Uterus (tissue), 3 donors: ENCODE measurements at regions not wholly inside any gene's neighbourhood (a gene's known extent, or its start where the extent isn't known, plus 50 kb on each side); places are given as distances from the start of the nearest gene placed in this dataset.

Source experiments
- DNase-seq, 2 donors: peaks; one replicate each; pipeline ENCODE4 v3.0.0-alpha.2; 2019 to 2020
- H3K27ac ChIP-seq, 2 donors: fragments of 200-600 bp; sonication (generic); 1 replicate in 1 of 2; 2 replicates in 1 of 2; pipeline ENCODE4 v1.5.1; 2016 to 2018
- H3K27me3 ChIP-seq, 2 donors: fragments of 200-600 bp; sonication (generic); one replicate each; pipeline ENCODE4 v1.5.1; 2018 to 2019; ENCODE audit warnings: control low read depth in 1 of 2
- H3K36me3 ChIP-seq, 2 donors: fragments of 200-600 bp; sonication (generic); one replicate each; pipeline ENCODE4 v1.5.1; 2019; ENCODE audit warnings: control low read depth in 1 of 2
- H3K4me1 ChIP-seq, 2 donors: fragments of 200-600 bp; sonication (generic); one replicate each; pipeline ENCODE4 v1.5.1; 2018 to 2019; ENCODE audit warnings: control low read depth in 1 of 2
- H3K4me3 ChIP-seq, 2 donors: fragments of 200-600 bp; sonication (generic); 1 replicate in 1 of 2; 2 replicates in 1 of 2; pipeline ENCODE4 v1.5.1; 2018 to 2019; ENCODE audit warnings: mild to moderate bottlenecking in 1 of 2
- H3K9me3 ChIP-seq, 2 donors: fragments of 200-600 bp; sonication (generic); one replicate each; pipeline ENCODE4 v1.5.1; 2019; ENCODE audit warnings: control low read depth in 1 of 2
- POLR2A ChIP-seq, 2 donors: fragments of 450-650 bp; IDR thresholded peaks; one replicate each; pipeline ENCODE4 v1.6.1; 2016; ENCODE audit warnings: antibody characterized with exemption in 2 of 2, mild to moderate bottlenecking in 1 of 2, moderate library complexity in 1 of 2
- intact Hi-C: fragments of 100-400 bp; cut with DNase I; formaldehyde crosslinking; loops from one replicate; pipeline ENCODE4 v1.15.1; 2023; ENCODE audit warnings: low total_unique reads
- TF ChIP-seq, protein P1 (sequence below), 4 experiments: fragments of 200-600 bp in 2 of 4; fragments of 450-650 bp in 2 of 4; sonication (generic) in 2 of 4; IDR thresholded peaks; one replicate each; pipeline ENCODE4 v1.5.1; 2016 to 2019; ENCODE audit warnings: antibody characterized with exemption in 4 of 4, mild to moderate bottlenecking in 2 of 4, moderate library complexity in 1 of 4
- donor health status: DM: yes; HTN: yes; CAD: no.

DNA sequence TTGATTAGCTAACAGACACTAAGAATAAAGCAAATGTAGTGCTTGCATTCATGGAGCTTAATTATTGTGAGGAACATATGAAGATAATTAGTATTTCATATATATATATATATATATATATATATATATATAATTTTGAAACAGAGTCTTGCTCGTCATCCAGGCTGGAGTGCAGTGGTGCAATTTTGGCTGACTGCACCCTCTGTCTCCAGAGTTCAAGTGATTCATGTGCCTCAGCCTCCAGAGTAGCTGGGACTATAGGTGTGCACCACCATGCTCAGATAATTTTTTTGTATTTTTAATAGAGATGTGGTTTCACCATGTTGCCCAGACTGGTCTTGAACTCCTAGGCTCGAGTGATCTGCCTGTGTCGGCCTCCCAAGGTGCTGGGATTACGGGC, 1091.6 kb upstream of the TMEM132C start:
- no peaks in the 10 kb centered on the region for H3K27me3 ChIP-seq
- no peak for TF ChIP-seq POLR2A (IDR thresholded peaks at IDR 0.05)
- no peaks in the 10 kb centered on the region for H3K4me1 ChIP-seq
- H3K9me3 ChIP-seq: no peaks in the 10 kb centered on the region
- no peak overlapping the region for H3K4me3 ChIP-seq
- DNase-seq: no peak
- H3K27ac ChIP-seq: no peak overlapping the region
- intact Hi-C loops: no loop called here
- H3K36me3 ChIP-seq: no peaks in the 10 kb centered on the region

GRCh38 chr12:127176804-127177203, 1090.2 kb upstream of the TMEM132C start:
- intact Hi-C loops: no loop called here
- TF ChIP-seq POLR2A (IDR thresholded peaks at IDR 0.05): no peak
- TF ChIP-seq, protein P1, sequence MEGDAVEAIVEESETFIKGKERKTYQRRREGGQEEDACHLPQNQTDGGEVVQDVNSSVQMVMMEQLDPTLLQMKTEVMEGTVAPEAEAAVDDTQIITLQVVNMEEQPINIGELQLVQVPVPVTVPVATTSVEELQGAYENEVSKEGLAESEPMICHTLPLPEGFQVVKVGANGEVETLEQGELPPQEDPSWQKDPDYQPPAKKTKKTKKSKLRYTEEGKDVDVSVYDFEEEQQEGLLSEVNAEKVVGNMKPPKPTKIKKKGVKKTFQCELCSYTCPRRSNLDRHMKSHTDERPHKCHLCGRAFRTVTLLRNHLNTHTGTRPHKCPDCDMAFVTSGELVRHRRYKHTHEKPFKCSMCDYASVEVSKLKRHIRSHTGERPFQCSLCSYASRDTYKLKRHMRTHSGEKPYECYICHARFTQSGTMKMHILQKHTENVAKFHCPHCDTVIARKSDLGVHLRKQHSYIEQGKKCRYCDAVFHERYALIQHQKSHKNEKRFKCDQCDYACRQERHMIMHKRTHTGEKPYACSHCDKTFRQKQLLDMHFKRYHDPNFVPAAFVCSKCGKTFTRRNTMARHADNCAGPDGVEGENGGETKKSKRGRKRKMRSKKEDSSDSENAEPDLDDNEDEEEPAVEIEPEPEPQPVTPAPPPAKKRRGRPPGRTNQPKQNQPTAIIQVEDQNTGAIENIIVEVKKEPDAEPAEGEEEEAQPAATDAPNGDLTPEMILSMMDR (IDR thresholded peaks at IDR 0.05): no peak
- Histone ChIP-seq H3K27ac (no peak overlapping the region), H3K4me3 (no peak overlapping the region), H3K9me3 (no peaks in the 10 kb centered on the region), H3K36me3 (no peaks in the 10 kb centered on the region), H3K27me3 (no peaks in the 10 kb centered on the region), H3K4me1 (no peaks in the 10 kb centered on the region)
- no peak for DNase-seq

- H3K27ac ChIP-seq: no peak overlapping the region
- intact Hi-C loops: no loop called here
- H3K9me3 ChIP-seq: no peaks in the 10 kb centered on the region
- H3K4me3 ChIP-seq: no peak overlapping the region
- H3K4me1 ChIP-seq: no peaks in the 10 kb centered on the region
- H3K36me3 ChIP-seq: no peaks in the 10 kb centered on the region
- H3K27me3 ChIP-seq: no peaks in the 10 kb centered on the region
- no peak for DNase-seq
- TF ChIP-seq, protein P1 (IDR thresholded peaks at IDR 0.05): no peak
- no peak for TF ChIP-seq POLR2A (IDR thresholded peaks at IDR 0.05)
Observed at GRCh38 chr12:127178052-127178451, 1088.9 kb upstream of the TMEM132C start.

GRCh38 chr12:127178463-127178862, 1088.5 kb upstream of the TMEM132C start:
- Histone ChIP-seq H3K4me3 (no peak overlapping the region), H3K4me1 (no peaks in the 10 kb centered on the region), H3K36me3 (no peaks in the 10 kb centered on the region), H3K27me3 (no peaks in the 10 kb centered on the region), H3K9me3 (no peaks in the 10 kb centered on the region), H3K27ac (no peak overlapping the region)
- TF ChIP-seq, protein P1 (IDR thresholded peaks at IDR 0.05): no peak
- TF ChIP-seq POLR2A (IDR thresholded peaks at IDR 0.05): no peak
- no peak for DNase-seq
- intact Hi-C loops: no loop called here

DNA sequence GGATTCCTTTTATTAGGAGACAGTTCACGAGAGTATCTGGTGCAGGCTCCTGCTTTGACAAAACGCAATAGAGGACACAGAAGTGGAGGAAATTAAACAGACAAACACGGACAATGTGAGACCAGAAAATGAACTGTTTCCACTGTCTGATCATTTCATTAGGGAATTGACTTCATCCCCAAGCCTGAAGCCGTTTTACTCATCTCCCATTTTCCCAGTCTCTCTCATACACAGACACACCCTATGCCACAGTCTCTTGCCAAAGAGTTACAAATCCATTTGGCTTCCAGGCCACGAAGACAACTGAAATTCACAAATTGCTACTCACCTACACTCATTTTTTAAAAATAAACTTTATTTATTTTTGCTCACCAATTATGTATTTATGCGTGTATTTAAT, 1087.8 kb upstream of the TMEM132C start:
- Histone ChIP-seq H3K27ac (no peak overlapping the region), H3K27me3 (no peaks in the 10 kb centered on the region), H3K9me3 (no peaks in the 10 kb centered on the region), H3K4me3 (no peak overlapping the region), H3K4me1 (no peaks in the 10 kb centered on the region), H3K36me3 (no peaks in the 10 kb centered on the region)
- TF ChIP-seq, protein P1 (IDR thresholded peaks at IDR 0.05): no peak
- no peak for TF ChIP-seq POLR2A (IDR thresholded peaks at IDR 0.05)
- no peak for DNase-seq
- intact Hi-C loops: no loop called here

DNA sequence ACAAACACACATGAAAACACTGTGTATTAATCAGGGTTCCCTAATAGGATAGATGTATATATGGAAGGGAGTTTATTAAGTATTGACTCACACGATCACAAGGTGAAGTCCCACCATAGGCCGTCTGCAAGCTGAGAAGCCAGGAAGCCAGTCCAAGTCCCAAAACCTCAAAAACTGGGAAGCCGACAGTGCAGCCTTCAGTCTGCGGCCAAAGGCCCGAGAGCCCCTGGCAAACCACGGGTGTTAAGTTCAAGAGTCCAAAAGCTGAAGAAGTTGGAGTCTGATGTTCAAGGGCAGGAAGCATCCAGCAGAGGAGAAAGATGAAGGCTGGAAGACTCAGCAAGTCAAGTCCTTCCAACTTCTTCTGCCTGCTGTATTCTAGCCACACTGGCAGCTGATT, 1085.0 kb upstream of the TMEM132C start:
- Histone ChIP-seq H3K27me3 (no peaks in the 10 kb centered on the region), H3K27ac (no peak overlapping the region), H3K36me3 (no peaks in the 10 kb centered on the region), H3K4me1 (no peaks in the 10 kb centered on the region), H3K9me3 (no peaks in the 10 kb centered on the region), H3K4me3 (no peak overlapping the region)
- no peak for DNase-seq
- intact Hi-C loops: no loop called here
- TF ChIP-seq, protein P1 (IDR thresholded peaks at IDR 0.05): no peak
